GM20000 (cell line): ENCODE measurements at regions not wholly inside any gene's neighbourhood (a gene's known extent, or its start where the extent isn't known, plus 50 kb on each side); places are given as distances from the start of the nearest gene placed in this dataset.
"Not testable (repeated sequence)": the region's sequence is repeated elsewhere in the genome, so short reads cannot be mapped to it uniquely, and the experiment has no call there.

Experiments used
- DNase-seq: peaks from one replicate; pipeline ENCODE4 v3.0.0; 2012; ENCODE audit warnings: low spot score
- CTCF ChIP-seq: IDR thresholded peaks from 2 replicates; pipeline ENCODE4 v1.5.1; 2012; ENCODE audit warnings: mild to moderate bottlenecking, control low read depth; ENCODE audit errors: extremely low read depth, missing control alignments

DNA sequence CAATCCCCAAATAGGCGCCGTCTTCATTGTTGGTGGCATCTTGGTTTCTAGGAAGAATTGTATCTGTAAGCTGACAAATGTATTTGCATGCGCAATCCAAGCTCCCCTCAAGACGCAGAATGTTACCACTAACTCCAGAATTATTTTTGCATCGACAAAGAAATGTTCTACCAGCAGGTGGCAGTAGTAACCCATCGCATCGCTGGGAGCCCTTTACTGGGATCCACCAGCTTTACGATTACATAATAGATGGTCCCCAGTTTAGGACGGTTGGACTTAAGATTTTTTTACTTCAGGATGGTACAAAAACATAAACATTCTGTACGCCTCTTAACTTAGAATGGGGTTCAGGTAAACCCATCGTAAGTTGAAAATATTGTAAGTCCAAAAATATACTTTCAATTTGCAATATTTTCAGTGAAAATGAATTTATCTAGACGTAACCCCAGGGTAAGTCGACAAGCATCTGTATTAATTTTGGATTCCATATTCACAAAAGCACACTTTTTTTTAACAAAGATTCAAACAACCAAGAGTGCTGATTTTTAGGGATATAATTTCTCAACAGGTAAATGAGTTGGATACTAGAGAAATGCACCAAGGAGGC is 114.0 kb upstream of the COBL start:
- peak; percentile 56 for DNase-seq
- peak; percentile 64 for TF ChIP-seq CTCF

- TF ChIP-seq CTCF, result no peak
- DNase-seq, result no peak
These were observed 111.7 kb upstream of the COBL start for GRCh38 chr7:51428217-51428887.

- TF ChIP-seq CTCF, result no peak
- DNase-seq, result no peak
These were observed 109.6 kb upstream of the COBL start for GRCh38 chr7:51426163-51426562.

DNA sequence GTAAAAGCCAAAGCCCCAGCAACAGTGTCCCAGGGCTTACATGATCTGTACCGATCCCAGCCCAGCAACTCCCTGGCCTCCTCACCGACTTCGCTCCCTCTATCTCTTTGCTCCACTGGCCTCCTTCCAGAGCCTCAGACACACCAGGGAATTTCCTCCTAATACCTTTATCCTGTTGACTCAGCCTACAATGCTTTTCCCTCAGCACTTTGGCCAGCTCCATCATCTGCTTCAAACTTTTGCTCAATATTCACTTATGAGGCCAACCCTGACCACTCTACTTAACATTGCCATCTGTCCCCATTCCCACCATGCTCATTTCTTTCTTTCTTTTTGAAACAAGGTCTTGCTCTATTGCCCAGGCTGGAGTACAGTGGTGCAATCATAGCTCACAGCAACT is 93.3 kb upstream of the COBL start:
- DNase-seq, result not testable (repeated sequence)

DNA sequence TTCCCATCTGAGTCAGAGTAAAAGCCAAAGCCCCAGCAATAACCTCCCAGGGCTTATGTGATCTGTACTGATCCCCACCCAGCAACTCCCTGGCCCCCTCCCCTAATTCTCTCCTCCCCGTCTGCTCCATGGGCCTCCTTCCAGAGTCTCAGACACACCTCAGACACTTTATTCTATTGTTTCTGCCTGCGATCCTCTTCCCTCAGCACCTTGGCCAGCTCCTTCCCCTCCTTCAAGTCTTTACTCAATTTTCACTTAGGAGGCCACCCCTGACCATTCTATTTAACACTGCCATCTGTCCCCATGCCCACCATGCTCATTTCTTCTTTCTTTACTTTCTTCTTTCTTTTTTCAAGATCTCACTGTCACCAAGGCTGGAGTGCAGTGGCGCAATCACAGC is 81.0 kb upstream of the COBL start:
- DNase-seq, result not testable (repeated sequence)

GRCh38 chr7:51393003-51393402 is 76.4 kb upstream of the COBL start:
- DNase-seq, result not testable (repeated sequence)

GRCh38 chr7:51389952-51390351 is 73.3 kb upstream of the COBL start:
- not testable (repeated sequence) for DNase-seq

GRCh38 chr7:51389216-51389812 is 72.7 kb upstream of the COBL start:
- not testable (repeated sequence) for DNase-seq

DNA sequence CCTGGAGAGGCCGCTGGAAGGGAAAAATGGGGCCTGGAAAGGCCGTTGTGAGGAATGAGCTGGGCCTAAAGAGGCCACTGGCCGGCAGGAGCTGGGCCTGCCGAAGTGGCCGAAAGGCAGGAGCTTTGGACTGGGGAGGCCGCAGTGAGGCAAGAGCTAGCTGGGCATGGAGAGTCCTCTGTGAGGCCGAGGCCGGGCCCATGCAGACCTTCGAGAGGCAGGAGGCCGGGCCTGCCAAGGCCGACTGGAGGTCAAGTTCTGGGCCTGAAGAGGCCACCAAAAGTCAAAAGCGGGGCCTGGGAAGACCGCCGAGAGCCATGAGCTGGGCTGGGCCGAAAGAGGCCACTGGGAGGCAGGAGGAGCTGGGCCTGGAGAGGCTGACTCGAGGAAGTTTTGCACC is 71.6 kb upstream of the COBL start:
- not testable (repeated sequence) for DNase-seq

- not testable (repeated sequence) for DNase-seq
These were observed 70.4 kb upstream of the COBL start for GRCh38 chr7:51386806-51387568.

DNA sequence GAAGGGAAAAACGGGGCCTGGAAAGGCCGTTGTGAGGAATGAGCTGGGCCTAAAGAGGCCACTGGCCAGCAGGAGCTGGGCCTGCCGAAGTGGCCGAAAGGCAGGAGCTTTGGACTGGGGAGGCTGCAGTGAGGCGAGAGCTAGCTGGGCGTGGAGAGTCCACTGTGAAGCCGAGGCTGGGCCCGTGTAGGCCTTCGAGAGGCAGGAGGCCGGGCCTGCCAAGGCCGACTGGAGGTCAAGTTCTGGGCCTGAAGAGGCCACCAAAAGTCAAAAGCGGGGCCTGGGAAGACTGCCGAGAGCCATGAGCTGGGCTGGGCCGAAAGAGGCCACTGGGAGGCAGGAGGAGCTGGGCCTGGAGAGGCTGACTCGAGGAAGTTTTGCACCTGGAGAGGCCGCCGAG is 69.6 kb upstream of the COBL start:
- not testable (repeated sequence) for DNase-seq

DNA sequence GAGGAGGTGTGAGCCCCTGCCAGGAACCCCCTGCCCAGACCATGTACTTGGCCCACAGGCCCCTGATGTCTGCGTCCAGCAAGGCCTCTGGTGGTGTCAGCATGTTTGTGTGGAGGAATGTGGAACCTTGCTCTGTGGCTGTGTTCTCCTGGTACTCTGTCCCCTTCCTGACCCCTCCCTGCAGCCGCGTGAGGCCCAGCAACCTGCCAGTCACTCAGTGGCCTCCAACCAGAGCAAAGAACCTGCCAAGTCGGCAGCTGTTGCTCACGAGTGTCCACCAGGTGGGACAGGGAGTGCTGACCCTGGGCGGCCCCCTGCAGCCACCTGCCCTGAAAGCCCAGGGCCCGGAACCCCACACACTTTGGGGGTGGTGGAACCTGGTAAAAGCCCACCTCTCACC is 65.6 kb upstream of the COBL start:
- DNase-seq, result not testable (repeated sequence)
